ENCODE measurements at regions not wholly inside any gene's neighbourhood (a gene's known extent, or its start where the extent isn't known, plus 50 kb on each side); places are given as distances from the start of the nearest gene placed in this dataset.

GRCh38 chr20:9920866-9921265 is 82.0 kb upstream of the PAK5 start:
- H3F3A ChIP-seq (ENCODE audit: insufficient read depth, low read depth) = no peaks in the 10 kb centered on the region
- TF ChIP-seq EZH2 (IDR thresholded peaks at IDR 0.05; ENCODE audit: low read depth) = no peak
- no peak for TF ChIP-seq CTCF (conservative IDR thresholded peaks at IDR 0.05)
- no peaks in the 10 kb centered on the region for H3K27me3 ChIP-seq (ENCODE audit: insufficient read depth, low read depth)
- no peak overlapping the region for H2AFZ ChIP-seq
- no peak overlapping the region for H3K27ac ChIP-seq
- H3K9me2 ChIP-seq (ENCODE audit: insufficient read depth) = no peaks in the 10 kb centered on the region
- H3K4me3 ChIP-seq = no peak overlapping the region
- POLR2A ChIA-PET (ENCODE audit: unreplicated experiment) = no interaction called here
- no peaks in the 10 kb centered on the region for H3K9me3 ChIP-seq (ENCODE audit: insufficient read depth, low read depth)
- no peak for DNase-seq
- no peak overlapping the region for H3K4me2 ChIP-seq
- no peaks in the 10 kb centered on the region for H3K4me1 ChIP-seq (replicated peaks; ENCODE audit: insufficient read depth)
- CTCF ChIA-PET = no interaction called here
- BruUV-seq (replicated peaks) = no TSS peak
- no peaks in the 10 kb centered on the region for H3K36me3 ChIP-seq (ENCODE audit: low read depth)
- no peaks in the 10 kb centered on the region for H4K20me1 ChIP-seq (ENCODE audit: insufficient read depth)
- intact Hi-C loops (cut with micrococcal nuclease; ENCODE audit: unreplicated experiment) = no loop called here
- H3K79me2 ChIP-seq (ENCODE audit: low read depth) = no peaks in the 10 kb centered on the region

GRCh38 chr20:9919271-9920014 is 80.6 kb upstream of the PAK5 start:
- no peak for DNase-seq
- H3K4me2 ChIP-seq = no peak overlapping the region
- no peaks in the 10 kb centered on the region for H3K36me3 ChIP-seq (ENCODE audit: low read depth)
- no TSS peak for BruUV-seq (replicated peaks)
- intact Hi-C loops (cut with micrococcal nuclease; ENCODE audit: unreplicated experiment) = no loop called here
- H3F3A ChIP-seq (ENCODE audit: insufficient read depth, low read depth) = no peaks in the 10 kb centered on the region
- H4K20me1 ChIP-seq (ENCODE audit: insufficient read depth) = no peaks in the 10 kb centered on the region
- H3K4me1 ChIP-seq (replicated peaks; ENCODE audit: insufficient read depth) = no peaks in the 10 kb centered on the region
- H3K4me3 ChIP-seq = no peak overlapping the region
- no peaks in the 10 kb centered on the region for H3K9me3 ChIP-seq (ENCODE audit: insufficient read depth, low read depth)
- no peak overlapping the region for H3K27ac ChIP-seq
- POLR2A ChIA-PET (ENCODE audit: unreplicated experiment) = no interaction called here
- H3K79me2 ChIP-seq (ENCODE audit: low read depth) = no peaks in the 10 kb centered on the region
- CTCF ChIA-PET = interaction anchor here (0.6 kb wide), 1 partner anchor 511 kb away, joined by 4 read pairs; no protein-coding TSS in a partner anchor
- no peaks in the 10 kb centered on the region for H3K9me2 ChIP-seq (ENCODE audit: insufficient read depth)
- no peak overlapping the region for H2AFZ ChIP-seq
- no peaks in the 10 kb centered on the region for H3K27me3 ChIP-seq (ENCODE audit: insufficient read depth, low read depth)
- TF ChIP-seq CTCF (conservative IDR thresholded peaks at IDR 0.05) = no peak
- no peak for TF ChIP-seq EZH2 (IDR thresholded peaks at IDR 0.05; ENCODE audit: low read depth)

GRCh38 chr20:9918348-9918747 is 79.5 kb upstream of the PAK5 start:
- intact Hi-C loops (cut with micrococcal nuclease; ENCODE audit: unreplicated experiment) = no loop called here
- no TSS peak for BruUV-seq (replicated peaks)
- H2AFZ ChIP-seq = no peak overlapping the region
- H3K4me3 ChIP-seq = no peak overlapping the region
- ChIA-PET POLR2A (ENCODE audit: unreplicated experiment) (no interaction called here), CTCF (no interaction called here)
- no peaks in the 10 kb centered on the region for H3F3A ChIP-seq (ENCODE audit: insufficient read depth, low read depth)
- no peaks in the 10 kb centered on the region for H3K4me1 ChIP-seq (replicated peaks; ENCODE audit: insufficient read depth)
- no peak for DNase-seq
- TF ChIP-seq EZH2 (IDR thresholded peaks at IDR 0.05; ENCODE audit: low read depth) = no peak
- no peak for TF ChIP-seq CTCF (conservative IDR thresholded peaks at IDR 0.05)
- no peaks in the 10 kb centered on the region for H3K27me3 ChIP-seq (ENCODE audit: insufficient read depth, low read depth)
- H3K4me2 ChIP-seq = no peak overlapping the region
- H4K20me1 ChIP-seq (ENCODE audit: insufficient read depth) = no peaks in the 10 kb centered on the region
- H3K27ac ChIP-seq = no peak overlapping the region
- H3K9me2 ChIP-seq (ENCODE audit: insufficient read depth) = no peaks in the 10 kb centered on the region
- no peaks in the 10 kb centered on the region for H3K79me2 ChIP-seq (ENCODE audit: low read depth)
- no peaks in the 10 kb centered on the region for H3K36me3 ChIP-seq (ENCODE audit: low read depth)
- no peaks in the 10 kb centered on the region for H3K9me3 ChIP-seq (ENCODE audit: insufficient read depth, low read depth)

Data from PC-9 (cell line).